ENCODE measurements at regions not wholly inside any gene's neighbourhood (a gene's known extent, or its start where the extent isn't known, plus 50 kb on each side); places are given as distances from the start of the nearest gene placed in this dataset.
"Not testable (repeated sequence)": the region's sequence is repeated elsewhere in the genome, so short reads cannot be mapped to it uniquely, and the experiment has no call there.

DNA sequence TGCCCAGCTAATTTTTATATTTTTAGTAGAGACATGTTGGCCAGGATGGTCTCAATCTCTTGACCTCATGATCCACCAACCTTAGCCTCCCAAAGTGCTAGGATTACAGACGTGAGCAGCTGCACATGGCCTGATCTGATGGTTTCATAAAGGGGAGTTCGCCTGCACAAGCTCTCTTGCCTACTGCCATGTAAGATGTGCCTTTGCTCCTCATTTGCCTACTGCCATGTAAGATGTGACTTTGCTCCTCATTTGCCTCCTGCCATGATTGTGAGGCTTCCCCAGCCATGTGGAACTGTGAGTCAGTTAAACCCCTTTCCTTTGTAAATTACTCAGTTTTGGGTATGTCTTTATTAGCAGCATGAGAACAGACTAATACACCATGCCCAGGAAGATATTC is 119.6 kb downstream of the TMEM17 start:
- H4K5ac ChIP-seq (ENCODE audit: low read length); H2AK5ac ChIP-seq (ENCODE audit: low read length); H3K9ac ChIP-seq (ENCODE audit: low read length); H3K27me3 ChIP-seq (ENCODE audit: insufficient read depth, low read length, poor library complexity); H3K4me3 ChIP-seq (ENCODE audit: low read length); H3K23ac ChIP-seq (ENCODE audit: low read length); H2BK120ac ChIP-seq (ENCODE audit: low read depth, low read length); H2BK5ac ChIP-seq (ENCODE audit: low read length); H3K56ac ChIP-seq (ENCODE audit: low read length); H3K4me2 ChIP-seq (ENCODE audit: low read length); H3K36me3 ChIP-seq (ENCODE audit: control insufficient read depth, insufficient read depth, low read length); H3K79me2 ChIP-seq (ENCODE audit: control insufficient read depth, insufficient read depth, low read length); H3K27ac ChIP-seq (ENCODE audit: low read depth, low read length); DNase-seq; H2BK15ac ChIP-seq (replicated peaks; ENCODE audit: low read depth); H3K79me1 ChIP-seq (ENCODE audit: low read length); H3K18ac ChIP-seq (ENCODE audit: low read length); H3K4me1 ChIP-seq (ENCODE audit: control insufficient read depth, low read depth, low read length); H3K4ac ChIP-seq (ENCODE audit: low read depth, low read length); H4K8ac ChIP-seq (ENCODE audit: low read depth, low read length): not testable (repeated sequence)
- WGBS (ENCODE audit: extremely low coverage, insufficient coverage, low lambda C conversion rate) = no CpG with 5 or more reads among the region's 2 CpGs

DNA sequence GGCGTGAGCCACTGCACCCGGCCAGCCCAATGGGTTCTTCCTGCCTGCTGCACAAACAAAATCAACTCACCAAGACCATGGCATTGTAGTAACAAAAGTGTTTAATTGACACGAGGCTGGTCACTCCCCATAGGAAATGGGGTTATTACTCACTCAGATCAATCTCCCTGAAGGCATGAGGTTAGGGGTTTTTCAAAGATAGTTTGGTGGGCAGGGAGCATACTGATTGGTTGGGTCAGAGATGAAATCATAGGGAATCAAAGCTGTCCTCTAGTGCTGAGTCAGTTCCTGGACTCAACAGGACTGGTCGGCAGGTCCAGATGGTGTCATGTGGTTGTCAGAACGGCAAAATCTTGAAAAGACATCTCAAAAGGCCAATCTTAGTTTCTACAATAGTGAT is 122.1 kb downstream of the TMEM17 start:
- H4K8ac ChIP-seq (ENCODE audit: low read depth, low read length) = no peak overlapping the region
- H3K23ac ChIP-seq (ENCODE audit: low read length) = no peak overlapping the region
- no peak overlapping the region for H3K4ac ChIP-seq (ENCODE audit: low read depth, low read length)
- no peaks in the 10 kb centered on the region for H3K36me3 ChIP-seq (ENCODE audit: control insufficient read depth, insufficient read depth, low read length)
- H2BK5ac ChIP-seq (ENCODE audit: low read length) = no peak overlapping the region
- H4K5ac ChIP-seq (ENCODE audit: low read length) = no peak overlapping the region
- H2AK5ac ChIP-seq (ENCODE audit: low read length) = no peak overlapping the region
- no peaks in the 10 kb centered on the region for H3K79me1 ChIP-seq (ENCODE audit: low read length)
- H3K9ac ChIP-seq (ENCODE audit: low read length) = no peak overlapping the region
- H3K18ac ChIP-seq (ENCODE audit: low read length) = no peak overlapping the region
- no peak overlapping the region for H3K4me2 ChIP-seq (ENCODE audit: low read length)
- no peaks in the 10 kb centered on the region for H3K27me3 ChIP-seq (ENCODE audit: insufficient read depth, low read length, poor library complexity)
- no peak overlapping the region for H2BK15ac ChIP-seq (replicated peaks; ENCODE audit: low read depth)
- H3K56ac ChIP-seq (ENCODE audit: low read length) = no peak overlapping the region
- H3K27ac ChIP-seq (ENCODE audit: low read depth, low read length) = no peak overlapping the region
- no peak for DNase-seq
- no peaks in the 10 kb centered on the region for H3K79me2 ChIP-seq (ENCODE audit: control insufficient read depth, insufficient read depth, low read length)
- no peak overlapping the region for H3K4me3 ChIP-seq (ENCODE audit: low read length)
- no peaks in the 10 kb centered on the region for H3K4me1 ChIP-seq (ENCODE audit: control insufficient read depth, low read depth, low read length)
- WGBS (ENCODE audit: extremely low coverage, insufficient coverage, low lambda C conversion rate) = no CpG with 5 or more reads among the region's 5 CpGs
- no peak overlapping the region for H2BK120ac ChIP-seq (ENCODE audit: low read depth, low read length)

DNA sequence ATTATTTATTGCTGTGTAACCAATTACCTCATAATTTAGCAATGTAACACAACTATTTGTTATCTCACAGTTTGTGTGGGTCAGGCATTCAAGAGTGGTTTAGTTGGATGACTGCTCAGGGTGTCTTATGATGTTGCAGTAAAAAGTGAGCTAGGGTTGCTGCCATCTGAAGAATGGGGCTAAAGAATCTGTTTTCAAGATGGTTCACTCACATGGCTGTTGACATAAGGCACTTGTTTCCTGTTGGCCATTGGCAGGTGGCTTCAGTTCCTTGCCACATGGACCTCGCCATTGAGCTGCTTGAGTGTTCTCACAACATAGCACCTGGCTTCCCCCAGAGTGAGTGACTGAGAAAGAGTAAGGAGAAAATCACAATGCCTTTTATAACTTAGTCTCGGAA is 123.2 kb downstream of the TMEM17 start:
- no peak overlapping the region for H2BK5ac ChIP-seq (ENCODE audit: low read length)
- no peak overlapping the region for H4K8ac ChIP-seq (ENCODE audit: low read depth, low read length)
- no peaks in the 10 kb centered on the region for H3K27me3 ChIP-seq (ENCODE audit: insufficient read depth, low read length, poor library complexity)
- H2BK15ac ChIP-seq (replicated peaks; ENCODE audit: low read depth) = no peak overlapping the region
- no peak overlapping the region for H3K4ac ChIP-seq (ENCODE audit: low read depth, low read length)
- H3K56ac ChIP-seq (ENCODE audit: low read length) = no peak overlapping the region
- no peak overlapping the region for H3K9ac ChIP-seq (ENCODE audit: low read length)
- H3K4me3 ChIP-seq (ENCODE audit: low read length) = no peak overlapping the region
- H2AK5ac ChIP-seq (ENCODE audit: low read length) = no peak overlapping the region
- H3K18ac ChIP-seq (ENCODE audit: low read length) = no peak overlapping the region
- H2BK120ac ChIP-seq (ENCODE audit: low read depth, low read length) = no peak overlapping the region
- H3K4me2 ChIP-seq (ENCODE audit: low read length) = no peak overlapping the region
- DNase-seq = peak; percentile 73
- H3K23ac ChIP-seq (ENCODE audit: low read length) = no peak overlapping the region
- no peaks in the 10 kb centered on the region for H3K79me2 ChIP-seq (ENCODE audit: control insufficient read depth, insufficient read depth, low read length)
- H3K4me1 ChIP-seq (ENCODE audit: control insufficient read depth, low read depth, low read length) = no peaks in the 10 kb centered on the region
- no CpG with 5 or more reads among the region's 2 CpGs for WGBS (ENCODE audit: extremely low coverage, insufficient coverage, low lambda C conversion rate)
- H4K5ac ChIP-seq (ENCODE audit: low read length) = no peak overlapping the region
- H3K36me3 ChIP-seq (ENCODE audit: control insufficient read depth, insufficient read depth, low read length) = no peaks in the 10 kb centered on the region
- no peaks in the 10 kb centered on the region for H3K79me1 ChIP-seq (ENCODE audit: low read length)
- H3K27ac ChIP-seq (ENCODE audit: low read depth, low read length) = no peak overlapping the region

DNA sequence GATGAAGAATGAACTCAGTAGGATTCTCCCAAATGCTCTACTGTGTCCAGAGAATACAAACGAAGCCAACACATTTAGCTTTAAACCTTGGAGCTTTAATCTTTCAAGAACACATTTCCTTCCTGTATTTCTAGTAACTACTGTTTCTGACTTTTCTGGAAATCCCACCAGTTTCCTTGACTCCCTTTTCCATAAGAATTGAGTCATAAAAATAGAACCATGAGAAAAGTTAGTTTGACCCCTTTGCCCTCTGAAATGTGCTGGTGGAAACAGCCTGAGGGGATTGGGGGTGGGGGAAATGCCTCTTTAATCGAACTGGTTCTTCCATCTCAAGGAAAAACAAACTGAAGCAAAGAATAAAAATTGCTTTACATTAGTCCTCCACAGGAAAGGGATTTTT is 123.9 kb downstream of the TMEM17 start:
- H3K4me1 ChIP-seq (ENCODE audit: control insufficient read depth, low read depth, low read length) = no peaks in the 10 kb centered on the region
- DNase-seq = no peak
- H2BK120ac ChIP-seq (ENCODE audit: low read depth, low read length) = no peak overlapping the region
- no peak overlapping the region for H3K4me2 ChIP-seq (ENCODE audit: low read length)
- H3K18ac ChIP-seq (ENCODE audit: low read length) = no peak overlapping the region
- H3K4me3 ChIP-seq (ENCODE audit: low read length) = no peak overlapping the region
- H4K5ac ChIP-seq (ENCODE audit: low read length) = no peak overlapping the region
- H2BK15ac ChIP-seq (replicated peaks; ENCODE audit: low read depth) = peak overlapping the region; percentile 20
- no peak overlapping the region for H2BK5ac ChIP-seq (ENCODE audit: low read length)
- H3K79me1 ChIP-seq (ENCODE audit: low read length) = no peaks in the 10 kb centered on the region
- no peaks in the 10 kb centered on the region for H3K27me3 ChIP-seq (ENCODE audit: insufficient read depth, low read length, poor library complexity)
- H3K4ac ChIP-seq (ENCODE audit: low read depth, low read length) = peak overlapping the region; percentile 27
- H3K23ac ChIP-seq (ENCODE audit: low read length) = no peak overlapping the region
- no peak overlapping the region for H2AK5ac ChIP-seq (ENCODE audit: low read length)
- no peak overlapping the region for H3K9ac ChIP-seq (ENCODE audit: low read length)
- H3K79me2 ChIP-seq (ENCODE audit: control insufficient read depth, insufficient read depth, low read length) = no peaks in the 10 kb centered on the region
- no peak overlapping the region for H3K56ac ChIP-seq (ENCODE audit: low read length)
- H4K8ac ChIP-seq (ENCODE audit: low read depth, low read length) = no peak overlapping the region
- no CpG with 5 or more reads among the region's 2 CpGs for WGBS (ENCODE audit: extremely low coverage, insufficient coverage, low lambda C conversion rate)
- H3K36me3 ChIP-seq (ENCODE audit: control insufficient read depth, insufficient read depth, low read length) = no peaks in the 10 kb centered on the region
- no peak overlapping the region for H3K27ac ChIP-seq (ENCODE audit: low read depth, low read length)

DNA sequence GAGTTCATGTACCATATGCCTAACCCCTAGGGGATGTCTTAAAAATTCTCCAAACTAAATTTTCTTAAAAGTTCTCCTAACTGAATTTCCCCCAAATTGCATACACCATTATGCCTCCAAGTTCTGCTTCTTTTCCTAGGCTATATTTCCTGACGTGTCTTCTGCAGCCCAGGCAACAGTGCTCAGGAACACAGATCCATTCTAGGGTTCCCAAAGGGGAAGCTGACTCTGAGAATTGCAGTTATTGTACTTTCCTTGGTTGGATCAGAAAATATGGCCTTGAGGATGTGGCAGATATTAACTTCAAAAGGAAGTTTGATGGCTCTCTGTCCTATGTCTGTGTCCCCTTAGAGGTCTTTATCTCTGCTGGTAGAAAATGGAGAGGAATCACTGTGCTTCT is 124.3 kb downstream of the TMEM17 start:
- Histone ChIP-seq H3K4ac (ENCODE audit: low read depth, low read length) (no peak overlapping the region), H3K79me2 (ENCODE audit: control insufficient read depth, insufficient read depth, low read length) (no peaks in the 10 kb centered on the region), H3K4me1 (ENCODE audit: control insufficient read depth, low read depth, low read length) (no peaks in the 10 kb centered on the region), H3K23ac (ENCODE audit: low read length) (no peak overlapping the region), H3K4me2 (ENCODE audit: low read length) (no peak overlapping the region), H3K79me1 (ENCODE audit: low read length) (no peaks in the 10 kb centered on the region), H3K4me3 (ENCODE audit: low read length) (no peak overlapping the region), H2BK5ac (ENCODE audit: low read length) (no peak overlapping the region), H3K56ac (ENCODE audit: low read length) (no peak overlapping the region), H3K36me3 (ENCODE audit: control insufficient read depth, insufficient read depth, low read length) (no peaks in the 10 kb centered on the region), H2BK120ac (ENCODE audit: low read depth, low read length) (no peak overlapping the region), H2BK15ac (replicated peaks; ENCODE audit: low read depth) (no peak overlapping the region), H3K9ac (ENCODE audit: low read length) (no peak overlapping the region), H4K5ac (ENCODE audit: low read length) (no peak overlapping the region), H4K8ac (ENCODE audit: low read depth, low read length) (no peak overlapping the region), H2AK5ac (ENCODE audit: low read length) (no peak overlapping the region), H3K27ac (ENCODE audit: low read depth, low read length) (peak overlapping the region; percentile 17), H3K27me3 (ENCODE audit: insufficient read depth, low read length, poor library complexity) (no peaks in the 10 kb centered on the region), H3K18ac (ENCODE audit: low read length) (no peak overlapping the region)
- no peak for DNase-seq
- WGBS (ENCODE audit: extremely low coverage, insufficient coverage, low lambda C conversion rate) = no CpG with 5 or more reads among the region's 1 CpG

DNA sequence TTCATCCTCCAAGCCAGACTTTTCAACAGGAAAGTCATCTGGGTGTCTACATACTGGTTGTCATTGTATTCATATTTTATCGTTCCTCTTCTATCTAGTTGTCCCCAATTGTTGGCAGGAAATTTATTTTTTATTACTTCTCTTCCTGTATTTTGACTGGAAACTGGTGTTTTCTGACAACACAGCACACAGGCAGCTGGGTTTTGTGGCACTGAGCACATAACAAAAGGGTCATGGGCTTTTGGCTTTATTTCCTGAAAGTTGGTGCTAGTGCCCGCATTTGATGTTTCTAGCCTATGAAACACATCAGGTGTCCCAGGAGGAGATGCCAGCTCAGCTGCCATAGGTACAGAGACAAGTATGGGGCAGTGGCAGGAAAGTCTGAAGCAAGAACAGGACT is 126.4 kb downstream of the TMEM17 start:
- Histone ChIP-seq H3K9ac (ENCODE audit: low read length) (no peak overlapping the region), H4K8ac (ENCODE audit: low read depth, low read length) (no peak overlapping the region), H2BK5ac (ENCODE audit: low read length) (no peak overlapping the region), H3K27me3 (ENCODE audit: insufficient read depth, low read length, poor library complexity) (no peaks in the 10 kb centered on the region), H3K4ac (ENCODE audit: low read depth, low read length) (no peak overlapping the region), H2AK5ac (ENCODE audit: low read length) (no peak overlapping the region), H3K4me1 (ENCODE audit: control insufficient read depth, low read depth, low read length) (peaks cover 4% of the 10 kb centered on the region), H3K27ac (ENCODE audit: low read depth, low read length) (no peak overlapping the region), H2BK120ac (ENCODE audit: low read depth, low read length) (no peak overlapping the region), H3K79me1 (ENCODE audit: low read length) (no peaks in the 10 kb centered on the region), H3K56ac (ENCODE audit: low read length) (no peak overlapping the region), H4K5ac (ENCODE audit: low read length) (no peak overlapping the region), H3K4me2 (ENCODE audit: low read length) (no peak overlapping the region), H3K36me3 (ENCODE audit: control insufficient read depth, insufficient read depth, low read length) (no peaks in the 10 kb centered on the region), H3K4me3 (ENCODE audit: low read length) (no peak overlapping the region), H3K18ac (ENCODE audit: low read length) (no peak overlapping the region), H3K79me2 (ENCODE audit: control insufficient read depth, insufficient read depth, low read length) (no peaks in the 10 kb centered on the region), H3K23ac (ENCODE audit: low read length) (no peak overlapping the region), H2BK15ac (replicated peaks; ENCODE audit: low read depth) (no peak overlapping the region)
- no CpG with 5 or more reads among the region's 2 CpGs for WGBS (ENCODE audit: extremely low coverage, insufficient coverage, low lambda C conversion rate)
- no peak for DNase-seq
